ENCODE measurements at regions not wholly inside any gene's neighbourhood (a gene's known extent, or its start where the extent isn't known, plus 50 kb on each side); places are given as distances from the start of the nearest gene placed in this dataset.

GRCh38 chr2:67835266-67835665, 227.5 kb downstream of the C1D start:
- WGBS = 79% methylated on average over 3 of the region's 3 CpGs
- no peak overlapping the region for H3K9ac ChIP-seq (ENCODE audit: low read depth in 1 of 2, low read length in 2 of 2)
- H3K4me1 ChIP-seq (ENCODE audit: control insufficient read depth in 4 of 4, insufficient read depth in 4 of 4, low read length in 3 of 4) = peaks cover 0 to 6% (median 0%) of the 10 kb centered on the region in 4 donors
- H3K9me3 ChIP-seq (ENCODE audit: control insufficient read depth in 4 of 4, low read length in 3 of 4) = no peaks in the 10 kb centered on the region
- H3K36me3 ChIP-seq (ENCODE audit: control insufficient read depth in 4 of 4, insufficient read depth in 3 of 4, low read depth in 1 of 4, low read length in 3 of 4) = no peaks in the 10 kb centered on the region
- H3K27me3 ChIP-seq (ENCODE audit: control insufficient read depth in 4 of 4, insufficient read depth in 4 of 4, low read length in 3 of 4) = peaks cover 0 to 3% (median 0%) of the 10 kb centered on the region in 4 donors
- H3K27ac ChIP-seq (ENCODE audit: low read depth in 1 of 2, low read length in 2 of 2) = no peak overlapping the region
- no peak overlapping the region for H3K4me3 ChIP-seq (ENCODE audit: low read depth in 1 of 3, low read length in 3 of 3)
- TF ChIP-seq ATF3 (IDR thresholded peaks at IDR 0.05) (no peak), SP1 (IDR thresholded peaks at IDR 0.05) (no peak), HNF4G (IDR thresholded peaks at IDR 0.05) (no peak), HNF4A (conservative IDR thresholded peaks at IDR 0.05) (no peak), FOXA1 (IDR thresholded peaks at IDR 0.05) (no peak), CTCF (IDR thresholded peaks at IDR 0.05; ENCODE audit: low read depth, low read length, missing input control) (no peak), RXRA (IDR thresholded peaks at IDR 0.05) (no peak)
- TF ChIP-seq, protein P1, sequence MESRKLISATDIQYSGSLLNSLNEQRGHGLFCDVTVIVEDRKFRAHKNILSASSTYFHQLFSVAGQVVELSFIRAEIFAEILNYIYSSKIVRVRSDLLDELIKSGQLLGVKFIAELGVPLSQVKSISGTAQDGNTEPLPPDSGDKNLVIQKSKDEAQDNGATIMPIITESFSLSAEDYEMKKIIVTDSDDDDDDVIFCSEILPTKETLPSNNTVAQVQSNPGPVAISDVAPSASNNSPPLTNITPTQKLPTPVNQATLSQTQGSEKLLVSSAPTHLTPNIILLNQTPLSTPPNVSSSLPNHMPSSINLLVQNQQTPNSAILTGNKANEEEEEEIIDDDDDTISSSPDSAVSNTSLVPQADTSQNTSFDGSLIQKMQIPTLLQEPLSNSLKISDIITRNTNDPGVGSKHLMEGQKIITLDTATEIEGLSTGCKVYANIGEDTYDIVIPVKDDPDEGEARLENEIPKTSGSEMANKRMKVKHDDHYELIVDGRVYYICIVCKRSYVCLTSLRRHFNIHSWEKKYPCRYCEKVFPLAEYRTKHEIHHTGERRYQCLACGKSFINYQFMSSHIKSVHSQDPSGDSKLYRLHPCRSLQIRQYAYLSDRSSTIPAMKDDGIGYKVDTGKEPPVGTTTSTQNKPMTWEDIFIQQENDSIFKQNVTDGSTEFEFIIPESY (IDR thresholded peaks at IDR 0.05) = no peak
- no peak for DNase-seq (ENCODE audit: low spot score)

DNA sequence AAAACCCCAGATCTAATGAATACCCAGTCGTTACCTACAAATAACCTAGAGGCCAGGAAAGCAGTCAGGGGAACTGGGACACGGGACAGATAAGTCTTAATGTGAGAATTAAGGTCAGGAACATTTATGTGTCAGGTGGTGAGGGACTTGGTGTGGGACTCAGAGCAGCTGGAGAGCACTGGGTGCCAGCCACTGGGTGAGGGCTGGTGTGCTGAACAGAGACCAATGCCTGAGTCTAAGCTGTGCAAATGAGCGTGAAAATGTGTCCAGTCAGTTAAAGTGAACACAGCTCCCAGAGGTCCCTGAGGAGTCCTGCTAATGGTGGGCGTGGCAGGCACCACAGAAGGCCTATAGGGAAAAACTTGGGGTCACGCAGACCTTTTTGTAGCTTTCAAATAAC, 225.9 kb downstream of the C1D start:
- no peak for DNase-seq (ENCODE audit: low spot score)
- WGBS = 89% methylated on average over 5 of the region's 5 CpGs
- Histone ChIP-seq H3K36me3 (ENCODE audit: control insufficient read depth in 4 of 4, insufficient read depth in 3 of 4, low read depth in 1 of 4, low read length in 3 of 4) (no peaks in the 10 kb centered on the region), H3K27me3 (ENCODE audit: control insufficient read depth in 4 of 4, insufficient read depth in 4 of 4, low read length in 3 of 4) (peaks cover 0 to 3% (median 0%) of the 10 kb centered on the region in 4 donors), H3K9ac (ENCODE audit: low read depth in 1 of 2, low read length in 2 of 2) (no peak overlapping the region), H3K9me3 (ENCODE audit: control insufficient read depth in 4 of 4, low read length in 3 of 4) (no peaks in the 10 kb centered on the region), H3K4me3 (ENCODE audit: low read depth in 1 of 3, low read length in 3 of 3) (no peak overlapping the region), H3K4me1 (ENCODE audit: control insufficient read depth in 4 of 4, insufficient read depth in 4 of 4, low read length in 3 of 4) (peaks cover 0 to 6% (median 0%) of the 10 kb centered on the region in 4 donors), H3K27ac (ENCODE audit: low read depth in 1 of 2, low read length in 2 of 2) (no peak overlapping the region)
- no peak for TF ChIP-seq SP1 (IDR thresholded peaks at IDR 0.05)
- no peak for TF ChIP-seq FOXA2 (IDR thresholded peaks at IDR 0.05)
- TF ChIP-seq HNF4A (conservative IDR thresholded peaks at IDR 0.05) = no peak
- TF ChIP-seq HNF4G (IDR thresholded peaks at IDR 0.05) = no peak
- no peak for TF ChIP-seq FOXA1 (IDR thresholded peaks at IDR 0.05)
- no peak for TF ChIP-seq GABPA (IDR thresholded peaks at IDR 0.05 in 1 of 2, conservative IDR thresholded peaks at IDR 0.05 in 1 of 2)
- no peak for TF ChIP-seq RXRA (IDR thresholded peaks at IDR 0.05)

- Histone ChIP-seq H3K9ac (ENCODE audit: low read depth in 1 of 2, low read length in 2 of 2) (no peak overlapping the region), H3K9me3 (ENCODE audit: control insufficient read depth in 4 of 4, low read length in 3 of 4) (no peaks in the 10 kb centered on the region), H3K27ac (ENCODE audit: low read depth in 1 of 2, low read length in 2 of 2) (no peak overlapping the region), H3K4me3 (ENCODE audit: low read depth in 1 of 3, low read length in 3 of 3) (no peak overlapping the region), H3K4me1 (ENCODE audit: control insufficient read depth in 4 of 4, insufficient read depth in 4 of 4, low read length in 3 of 4) (peaks cover 0 to 6% (median 0%) of the 10 kb centered on the region in 4 donors), H3K27me3 (ENCODE audit: control insufficient read depth in 4 of 4, insufficient read depth in 4 of 4, low read length in 3 of 4) (peaks cover 0 to 3% (median 0%) of the 10 kb centered on the region in 4 donors), H3K36me3 (ENCODE audit: control insufficient read depth in 4 of 4, insufficient read depth in 3 of 4, low read depth in 1 of 4, low read length in 3 of 4) (no peaks in the 10 kb centered on the region)
- TF ChIP-seq, protein P1 (IDR thresholded peaks at IDR 0.05) = no peak
- TF ChIP-seq YY1 (IDR thresholded peaks at IDR 0.05) (no peak), ATF3 (IDR thresholded peaks at IDR 0.05) (no peak), FOXA1 (IDR thresholded peaks at IDR 0.05) (no peak)
- TF ChIP-seq, protein P2, sequence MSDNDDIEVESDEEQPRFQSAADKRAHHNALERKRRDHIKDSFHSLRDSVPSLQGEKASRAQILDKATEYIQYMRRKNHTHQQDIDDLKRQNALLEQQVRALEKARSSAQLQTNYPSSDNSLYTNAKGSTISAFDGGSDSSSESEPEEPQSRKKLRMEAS (IDR thresholded peaks at IDR 0.05) = no peak
- 95% methylated on average over 3 of the region's 3 CpGs for WGBS
- DNase-seq (ENCODE audit: low spot score) = no peak
These were observed 224.6 kb downstream of the C1D start for GRCh38 chr2:67838205-67838604.
